Ishikawa (cell line): ENCODE measurements at regions not wholly inside any gene's neighbourhood (a gene's known extent, or its start where the extent isn't known, plus 50 kb on each side); places are given as distances from the start of the nearest gene placed in this dataset.

Experiments used
- EGR1 ChIP-seq: IDR thresholded peaks from 2 replicates; pipeline ENCODE4 v1.6.1; 2012
- FOXM1 ChIP-seq: IDR thresholded peaks from 2 replicates; pipeline ENCODE4 v1.6.1; 2012; ENCODE audit warnings: low read depth, borderline replicate concordance
- TAF1 ChIP-seq: IDR thresholded peaks from 2 replicates; pipeline ENCODE4 v1.6.1; 2012; ENCODE audit warnings: low read depth, mild to moderate bottlenecking
- TCF12 ChIP-seq: IDR thresholded peaks from 2 replicates; pipeline ENCODE4 v1.6.1; 2012; ENCODE audit warnings: low read depth
- TEAD4 ChIP-seq: IDR thresholded peaks from 2 replicates; pipeline ENCODE4 v1.6.1; 2012
- ZBTB7A ChIP-seq: IDR thresholded peaks from 2 replicates; pipeline ENCODE4 v1.6.1; 2012; ENCODE audit warnings: low read depth
- TF ChIP-seq, protein P1 (sequence below): IDR thresholded peaks from 2 replicates; pipeline ENCODE4 v1.6.1; 2012; ENCODE audit warnings: low read depth, mild to moderate bottlenecking
- TF ChIP-seq, protein P2 (sequence below): IDR thresholded peaks from 2 replicates; pipeline ENCODE4 v1.6.1; 2012

DNA sequence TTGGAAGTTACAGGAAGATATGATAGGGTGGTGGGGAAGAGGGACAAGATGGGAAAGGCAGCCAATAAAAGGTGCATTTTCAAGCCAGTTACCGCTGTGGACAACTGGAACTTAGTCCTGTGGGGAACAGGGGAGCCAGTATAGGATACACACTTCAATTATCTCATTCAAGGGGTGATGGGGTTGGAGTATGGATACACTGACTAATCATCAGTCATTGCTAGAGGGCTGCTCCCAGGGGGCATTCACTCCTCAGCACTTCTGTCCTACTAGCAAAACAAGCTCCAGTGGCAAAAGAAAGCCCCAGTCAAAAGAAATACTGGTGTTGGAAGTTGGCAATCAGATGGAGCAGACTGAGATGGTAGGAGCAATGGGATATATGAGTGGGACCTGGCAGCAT is 183.4 kb upstream of the GADL1 start:
- TF ChIP-seq ZBTB7A = no peak
- no peak for TF ChIP-seq TAF1
- TF ChIP-seq, protein P1, sequence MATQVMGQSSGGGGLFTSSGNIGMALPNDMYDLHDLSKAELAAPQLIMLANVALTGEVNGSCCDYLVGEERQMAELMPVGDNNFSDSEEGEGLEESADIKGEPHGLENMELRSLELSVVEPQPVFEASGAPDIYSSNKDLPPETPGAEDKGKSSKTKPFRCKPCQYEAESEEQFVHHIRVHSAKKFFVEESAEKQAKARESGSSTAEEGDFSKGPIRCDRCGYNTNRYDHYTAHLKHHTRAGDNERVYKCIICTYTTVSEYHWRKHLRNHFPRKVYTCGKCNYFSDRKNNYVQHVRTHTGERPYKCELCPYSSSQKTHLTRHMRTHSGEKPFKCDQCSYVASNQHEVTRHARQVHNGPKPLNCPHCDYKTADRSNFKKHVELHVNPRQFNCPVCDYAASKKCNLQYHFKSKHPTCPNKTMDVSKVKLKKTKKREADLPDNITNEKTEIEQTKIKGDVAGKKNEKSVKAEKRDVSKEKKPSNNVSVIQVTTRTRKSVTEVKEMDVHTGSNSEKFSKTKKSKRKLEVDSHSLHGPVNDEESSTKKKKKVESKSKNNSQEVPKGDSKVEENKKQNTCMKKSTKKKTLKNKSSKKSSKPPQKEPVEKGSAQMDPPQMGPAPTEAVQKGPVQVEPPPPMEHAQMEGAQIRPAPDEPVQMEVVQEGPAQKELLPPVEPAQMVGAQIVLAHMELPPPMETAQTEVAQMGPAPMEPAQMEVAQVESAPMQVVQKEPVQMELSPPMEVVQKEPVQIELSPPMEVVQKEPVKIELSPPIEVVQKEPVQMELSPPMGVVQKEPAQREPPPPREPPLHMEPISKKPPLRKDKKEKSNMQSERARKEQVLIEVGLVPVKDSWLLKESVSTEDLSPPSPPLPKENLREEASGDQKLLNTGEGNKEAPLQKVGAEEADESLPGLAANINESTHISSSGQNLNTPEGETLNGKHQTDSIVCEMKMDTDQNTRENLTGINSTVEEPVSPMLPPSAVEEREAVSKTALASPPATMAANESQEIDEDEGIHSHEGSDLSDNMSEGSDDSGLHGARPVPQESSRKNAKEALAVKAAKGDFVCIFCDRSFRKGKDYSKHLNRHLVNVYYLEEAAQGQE = no peak
- no peak for TF ChIP-seq TCF12
- no peak for TF ChIP-seq EGR1
- no peak for TF ChIP-seq FOXM1
- TF ChIP-seq TEAD4 = no peak
- TF ChIP-seq, protein P2, sequence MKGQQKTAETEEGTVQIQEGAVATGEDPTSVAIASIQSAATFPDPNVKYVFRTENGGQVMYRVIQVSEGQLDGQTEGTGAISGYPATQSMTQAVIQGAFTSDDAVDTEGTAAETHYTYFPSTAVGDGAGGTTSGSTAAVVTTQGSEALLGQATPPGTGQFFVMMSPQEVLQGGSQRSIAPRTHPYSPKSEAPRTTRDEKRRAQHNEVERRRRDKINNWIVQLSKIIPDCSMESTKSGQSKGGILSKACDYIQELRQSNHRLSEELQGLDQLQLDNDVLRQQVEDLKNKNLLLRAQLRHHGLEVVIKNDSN = no peak
